ENCODE measurements at regions not wholly inside any gene's neighbourhood (a gene's known extent, or its start where the extent isn't known, plus 50 kb on each side); places are given as distances from the start of the nearest gene placed in this dataset.

GRCh38 chr7:130918129-130919052 lies 184.4 kb upstream of the KLF14 start:
- H3K27ac ChIP-seq = no peak overlapping the region
- TF ChIP-seq CTCF (IDR thresholded peaks at IDR 0.05) = no peak
- H3K36me3 ChIP-seq = peaks cover 7% of the 10 kb centered on the region
- no peaks in the 10 kb centered on the region for H3K27me3 ChIP-seq
- H3K4me1 ChIP-seq = peaks cover 64% of the 10 kb centered on the region
- DNase-seq (no peak), ATAC-seq (no peak)
- H3K4me3 ChIP-seq = no peak overlapping the region
- H3K9me3 ChIP-seq = no peaks in the 10 kb centered on the region
- intact Hi-C loops (cut with DNase I) = no loop called here

- peaks cover 7% of the 10 kb centered on the region for H3K36me3 ChIP-seq
- H3K4me3 ChIP-seq = no peak overlapping the region
- H3K4me1 ChIP-seq = peaks cover 53% of the 10 kb centered on the region
- TF ChIP-seq CTCF (IDR thresholded peaks at IDR 0.05) = no peak
- DNase-seq = no peak
- H3K9me3 ChIP-seq = no peaks in the 10 kb centered on the region
- ATAC-seq = no peak
- H3K27me3 ChIP-seq = no peaks in the 10 kb centered on the region
- intact Hi-C loops (cut with DNase I) = no loop called here
- H3K27ac ChIP-seq = no peak overlapping the region
These were observed 185.5 kb upstream of the KLF14 start for GRCh38 chr7:130919316-130920103.

- TF ChIP-seq CTCF (IDR thresholded peaks at IDR 0.05) = no peak
- Histone ChIP-seq H3K4me3 (no peak overlapping the region), H3K36me3 (peaks cover 7% of the 10 kb centered on the region), H3K4me1 (peaks cover 53% of the 10 kb centered on the region), H3K9me3 (no peaks in the 10 kb centered on the region), H3K27me3 (no peaks in the 10 kb centered on the region), H3K27ac (no peak overlapping the region)
- DNase-seq (no peak), ATAC-seq (no peak)
- intact Hi-C loops (cut with DNase I) = no loop called here
These were observed 186.1 kb upstream of the KLF14 start for GRCh38 chr7:130920122-130920521.

- H3K4me1 ChIP-seq = peaks cover 48% of the 10 kb centered on the region
- H3K9me3 ChIP-seq = no peaks in the 10 kb centered on the region
- peak overlapping the region; percentile 64 for H3K27ac ChIP-seq
- H3K4me3 ChIP-seq = no peak overlapping the region
- peak; percentile 71 for ATAC-seq
- DNase-seq = no peak
- no peaks in the 10 kb centered on the region for H3K27me3 ChIP-seq
- intact Hi-C loops (cut with DNase I) = no loop called here
- H3K36me3 ChIP-seq = peaks cover 7% of the 10 kb centered on the region
- peak; percentile 9 for TF ChIP-seq CTCF (IDR thresholded peaks at IDR 0.05)
These were observed 187.6 kb upstream of the KLF14 start for GRCh38 chr7:130921391-130922180.
